HepG2 (cell line): ENCODE measurements at regions not wholly inside any gene's neighbourhood (a gene's known extent, or its start where the extent isn't known, plus 50 kb on each side); places are given as distances from the start of the nearest gene placed in this dataset.

ENCODE experiments used
- ATAC-seq: fragments of 200-7000 bp; cut with Tn5 transposase; 3 replicates; pipeline ENCODE4 v1.9.1; 2020; ENCODE audit warnings: mild to moderate bottlenecking, moderate library complexity
- BruUV-seq: library from RNA; stranded (reverse); fragments of 400-500 nt; replicated peaks from 2 replicates; lab custom pipeline; 2021; lab: Mats Ljungman, UMichigan
- CTCF ChIA-PET: fragments of 300-600 bp; formaldehyde crosslinking; extraction: SDS; loops from one replicate; lab custom pipeline; 2021; ENCODE audit warnings: low total read pairs, inconsistent platforms, low intra/inter-chr PET ratio; lab: Yijun Ruan, JAX
- POLR2A ChIA-PET: fragments of 350-600 bp; sonication (Branson Sonifier 250); formaldehyde crosslinking; loops from one replicate; lab custom pipeline; 2020; ENCODE audit warnings: antibody characterized with exemption, inconsistent platforms; lab: Yijun Ruan, JAX
- DNase-seq: peaks from one replicate; pipeline ENCODE4 v3.0.0-alpha.2; 2015; ENCODE audit warnings: low spot score
- FAIRE-seq: peaks from 3 replicates; lab custom pipeline; 2011; peaks lifted over from hg19 to GRCh38; lab: Jason Lieb, UNC
- H2AFZ ChIP-seq: one replicate; pipeline ENCODE4 v1.6.1; 2011; ENCODE audit warnings: low read length, inconsistent platforms
- H3K27ac ChIP-seq: fragments of 300-600 bp; 3 replicates; pipeline ENCODE4 v1.8.0; 2011; ENCODE audit warnings: mixed run types, mild to moderate bottlenecking, mixed read lengths, low read length, inconsistent platforms; ENCODE audit not compliant: insufficient read depth; ENCODE audit errors: extremely low read length
- H3K27me3 ChIP-seq, 2 experiments: fragments of 200-600 bp in 1 of 2; 2 replicates in 1 of 2; 3 replicates in 1 of 2; pipeline versions ENCODE4 v1.6.0 to v1.8.0; 2011; ENCODE audit warnings: low read length in 2 of 2, mild to moderate bottlenecking in 2 of 2, moderate library complexity in 2 of 2, inconsistent platforms in 1 of 2; ENCODE audit not compliant: insufficient read depth in 2 of 2, control insufficient read depth in 1 of 2
- H3K36me3 ChIP-seq, 2 experiments: fragments of 200-600 bp in 1 of 2; replicated peaks in 1 of 2; 2 replicates in 1 of 2; 3 replicates in 1 of 2; pipeline versions ENCODE4 v1.5.1 to v1.8.0; 2011; ENCODE audit warnings: low read length in 2 of 2, inconsistent platforms in 1 of 2; ENCODE audit not compliant: insufficient read depth in 2 of 2, control insufficient read depth in 1 of 2
- H3K4me1 ChIP-seq: 2 replicates; pipeline ENCODE4 v1.5.1; 2012; ENCODE audit warnings: low read length, inconsistent platforms; ENCODE audit not compliant: insufficient read depth
- H3K4me2 ChIP-seq: 2 replicates; pipeline ENCODE4 v1.6.0; 2011; ENCODE audit warnings: low read depth, low read length, inconsistent platforms
- H3K4me3 ChIP-seq, 3 experiments: fragments of 200-600 bp in 1 of 3; sonication (generic), shearing (Covaris generic) in 1 of 3; replicated peaks in 1 of 3; 2 replicates each; pipeline ENCODE4 v1.5.1; 2011 to 2016; ENCODE audit warnings: low read length in 3 of 3, inconsistent platforms in 2 of 3, low read depth in 2 of 3, mild to moderate bottlenecking in 2 of 3, control low read depth in 1 of 3, mixed read lengths in 1 of 3; ENCODE audit not compliant: insufficient read depth in 1 of 3
- H3K79me2 ChIP-seq: one replicate; pipeline ENCODE4 v1.6.1; 2011; ENCODE audit warnings: low read length, inconsistent platforms; ENCODE audit not compliant: insufficient read depth
- H3K9ac ChIP-seq: 2 replicates; pipeline ENCODE4 v1.6.0; 2011; ENCODE audit warnings: mild to moderate bottlenecking, low read depth, low read length, inconsistent platforms; ENCODE audit not compliant: insufficient read depth
- H3K9me3 ChIP-seq: 2 replicates; pipeline ENCODE4 v1.5.1; 2012; ENCODE audit warnings: mild to moderate bottlenecking, low read length
- H4K20me1 ChIP-seq: 2 replicates; pipeline ENCODE4 v1.6.0; 2011; ENCODE audit warnings: inconsistent platforms, mild to moderate bottlenecking, low read length, moderate library complexity; ENCODE audit not compliant: insufficient read depth
- ARID2 ChIP-seq: sonication (generic); formaldehyde crosslinking; IDR thresholded peaks from 2 replicates; pipeline ENCODE4 v1.8.1; 2022; ENCODE audit warnings: mild to moderate bottlenecking, missing genetic modification reagents, borderline replicate concordance
- ATF7 ChIP-seq, 2 experiments: fragments of 450-650 bp in 1 of 2; sonication (generic) in 1 of 2; formaldehyde crosslinking in 1 of 2; IDR thresholded peaks; 2 replicates each; pipeline versions ENCODE4 v1.4.0 to v1.6.1; 2016 to 2020; ENCODE audit warnings: antibody characterized with exemption in 1 of 2, mild to moderate bottlenecking in 1 of 2, missing genetic modification reagents in 1 of 2
- ONECUT2 ChIP-seq: sonication (generic); formaldehyde crosslinking; IDR thresholded peaks from 2 replicates; pipeline ENCODE4 v1.4.0; 2020; ENCODE audit warnings: missing genetic modification reagents
- RFXANK ChIP-seq: IDR thresholded peaks from 2 replicates; pipeline ENCODE4 v1.6.1; 2016
- SMAD3 ChIP-seq: sonication (generic); formaldehyde crosslinking; IDR thresholded peaks from 2 replicates; pipeline ENCODE4 v1.4.0; 2020; ENCODE audit warnings: missing genetic modification reagents
- SRSF4 ChIP-seq: fragments of 200-400 bp; formaldehyde crosslinking; IDR thresholded peaks from one replicate; pipeline ENCODE4 v1.6.1; 2018; ENCODE audit warnings: mild to moderate bottlenecking, low read depth, low read length, moderate library complexity; ENCODE audit not compliant: poor library complexity, severe bottlenecking
- ZBTB49 ChIP-seq: sonication (generic); formaldehyde crosslinking; IDR thresholded peaks from 2 replicates; pipeline ENCODE4 v1.4.0; 2020; ENCODE audit warnings: missing genetic modification reagents, borderline replicate concordance
- ZNF138 ChIP-seq: sonication (generic); formaldehyde crosslinking; IDR thresholded peaks from 2 replicates; pipeline ENCODE4 v1.5.0; 2020; ENCODE audit warnings: mild to moderate bottlenecking, low read depth, missing genetic modification reagents
- ZNF496 ChIP-seq: sonication (generic); formaldehyde crosslinking; IDR thresholded peaks from 2 replicates; pipeline ENCODE4 v1.8.1; 2023; ENCODE audit warnings: mild to moderate bottlenecking, moderate library complexity, missing genetic modification reagents; ENCODE audit not compliant: insufficient replicate concordance
- ZNF563 ChIP-seq: sonication (generic); formaldehyde crosslinking; IDR thresholded peaks from 2 replicates; pipeline ENCODE4 v1.8.0; 2022; ENCODE audit warnings: mild to moderate bottlenecking, moderate library complexity, missing genetic modification reagents
- ZSCAN9 ChIP-seq: IDR thresholded peaks from 2 replicates; pipeline ENCODE4 v1.6.1; 2016; ENCODE audit warnings: borderline replicate concordance
- WGBS: methylation state at CpG from one replicate; pipeline ENCODE4 v1.1.6; 2017; ENCODE audit warnings: low lambda C conversion rate; 5-methylcytosine and 5-hydroxymethylcytosine counted together
- in situ Hi-C: cut with HindIII; loops from 2 replicates; pipeline ENCODE4 v1.10.0; 2017; ENCODE audit warnings: low pct_unique_long_range_greater_than_20kb; ENCODE audit not compliant: extremely low pct_ligation_motif_present
- intact Hi-C: fragments of 100-400 bp; cut with micrococcal nuclease; formaldehyde crosslinking; loops from one replicate; pipeline ENCODE4 v1.10.0; 2022; ENCODE audit not compliant: unreplicated experiment
- TF ChIP-seq, protein P1 (sequence below): sonication (generic); formaldehyde crosslinking; IDR thresholded peaks from 2 replicates; pipeline ENCODE4 v1.4.0; 2020; ENCODE audit warnings: missing genetic modification reagents, borderline replicate concordance

DNA sequence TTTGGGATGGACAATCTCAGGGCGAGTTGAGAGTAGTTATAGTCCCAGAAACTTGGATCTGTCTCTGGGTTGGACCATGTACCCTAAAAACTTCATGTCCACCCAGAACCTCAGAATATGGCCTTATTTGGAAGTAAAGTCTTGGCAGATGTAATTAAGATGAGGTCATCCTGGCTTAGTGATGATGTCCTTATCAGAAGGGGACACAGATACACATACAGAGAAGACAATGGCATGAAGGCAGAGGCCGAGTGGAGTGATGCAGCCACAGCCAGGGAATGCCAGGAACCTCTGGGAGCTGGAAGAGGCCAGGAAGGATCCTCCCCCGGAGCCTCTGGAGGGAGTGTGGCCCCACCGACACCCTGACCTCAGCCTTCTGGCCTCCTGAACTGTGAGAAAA, 61.2 kb upstream of the STX18 start:
- Histone ChIP-seq H3K9me3 (no peaks in the 10 kb centered on the region), H4K20me1 (no peaks in the 10 kb centered on the region), H3K4me3 (no peak overlapping the region), H3K36me3 (no peaks in the 10 kb centered on the region; a peak in 1 of 5 replicates), H3K4me1 (peaks cover 70% of the 10 kb centered on the region), H3K79me2 (no peaks in the 10 kb centered on the region), H3K27ac (no peak overlapping the region), H3K9ac (no peak overlapping the region), H2AFZ (no peak overlapping the region), H3K27me3 (no peaks in the 10 kb centered on the region), H3K4me2 (no peak overlapping the region)
- POLR2A ChIA-PET: no interaction called here
- TF ChIP-seq ONECUT2 (CRISPR knock-in tag): no peak
- peak; percentile 58; the same call in 1 of the 2 replicates for TF ChIP-seq ATF7 (IDR thresholded peaks at IDR 0.05)
- TF ChIP-seq ATF7 (CRISPR knock-in tag; IDR thresholded peaks at IDR 0.05): no peak
- CTCF ChIA-PET: no interaction called here
- intact Hi-C loops: no loop called here
- 96% methylated on average over 3 of the region's 4 CpGs for WGBS
- no TSS peak for BruUV-seq
- no peak for ATAC-seq
- DNase-seq: no peak
- FAIRE-seq: no peak
- in situ Hi-C loops: no loop called here

GRCh38 chr4:4602468-4602867, 60.6 kb upstream of the STX18 start:
- Histone ChIP-seq H3K36me3 (no peaks in the 10 kb centered on the region; a peak in 1 of 5 replicates), H3K9me3 (no peaks in the 10 kb centered on the region), H3K27ac (no peak overlapping the region), H2AFZ (no peak overlapping the region), H3K27me3 (no peaks in the 10 kb centered on the region), H3K4me1 (peaks cover 71% of the 10 kb centered on the region), H3K4me3 (no peak overlapping the region), H3K4me2 (no peak overlapping the region), H3K79me2 (no peaks in the 10 kb centered on the region), H3K9ac (no peak overlapping the region), H4K20me1 (no peaks in the 10 kb centered on the region)
- in situ Hi-C loops (no loop called here), intact Hi-C loops (no loop called here)
- ChIA-PET POLR2A (no interaction called here), CTCF (no interaction called here)
- no peak for FAIRE-seq
- DNase-seq: no peak
- no peak for ATAC-seq
- no TSS peak for BruUV-seq
- 67% methylated on average over 2 of the region's 2 CpGs for WGBS
- TF ChIP-seq ZBTB49 (CRISPR knock-in tag) (no peak), SMAD3 (CRISPR knock-in tag) (no peak), RFXANK (CRISPR knock-in tag) (no peak), ZSCAN9 (CRISPR knock-in tag) (no peak), ZNF138 (no peak), SRSF4 (no peak), ZNF496 (CRISPR knock-in tag) (no peak), ZNF563 (no peak), ARID2 (CRISPR knock-in tag) (no peak)
- TF ChIP-seq, protein P1, sequence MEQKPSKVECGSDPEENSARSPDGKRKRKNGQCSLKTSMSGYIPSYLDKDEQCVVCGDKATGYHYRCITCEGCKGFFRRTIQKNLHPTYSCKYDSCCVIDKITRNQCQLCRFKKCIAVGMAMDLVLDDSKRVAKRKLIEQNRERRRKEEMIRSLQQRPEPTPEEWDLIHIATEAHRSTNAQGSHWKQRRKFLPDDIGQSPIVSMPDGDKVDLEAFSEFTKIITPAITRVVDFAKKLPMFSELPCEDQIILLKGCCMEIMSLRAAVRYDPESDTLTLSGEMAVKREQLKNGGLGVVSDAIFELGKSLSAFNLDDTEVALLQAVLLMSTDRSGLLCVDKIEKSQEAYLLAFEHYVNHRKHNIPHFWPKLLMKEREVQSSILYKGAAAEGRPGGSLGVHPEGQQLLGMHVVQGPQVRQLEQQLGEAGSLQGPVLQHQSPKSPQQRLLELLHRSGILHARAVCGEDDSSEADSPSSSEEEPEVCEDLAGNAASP (CRISPR knock-in tag): peak; percentile 26; the same call in 1 of the 2 replicates
